ENCODE measurements at regions not wholly inside any gene's neighbourhood (a gene's known extent, or its start where the extent isn't known, plus 50 kb on each side); places are given as distances from the start of the nearest gene placed in this dataset.

DNA sequence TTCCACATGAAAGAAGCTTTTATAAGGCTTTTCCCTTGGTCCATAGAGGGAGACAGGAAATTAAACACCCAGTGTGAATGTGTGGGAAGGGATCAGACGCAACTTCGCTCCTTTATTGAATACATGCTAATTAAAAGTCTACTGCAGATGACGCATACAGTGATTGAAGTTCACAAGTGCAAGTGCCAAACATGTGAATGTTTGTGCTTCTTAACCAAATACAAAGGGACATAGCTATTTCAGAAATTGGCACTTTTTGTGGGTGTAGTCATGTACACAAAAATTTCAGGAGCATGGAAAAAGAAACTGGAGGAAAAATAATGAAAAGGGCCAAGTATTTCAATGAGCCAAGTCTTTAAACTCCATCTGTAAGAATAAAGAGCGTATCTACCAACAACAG, 283.7 kb downstream of the SKAP2 start:
- TF ChIP-seq, protein P1, sequence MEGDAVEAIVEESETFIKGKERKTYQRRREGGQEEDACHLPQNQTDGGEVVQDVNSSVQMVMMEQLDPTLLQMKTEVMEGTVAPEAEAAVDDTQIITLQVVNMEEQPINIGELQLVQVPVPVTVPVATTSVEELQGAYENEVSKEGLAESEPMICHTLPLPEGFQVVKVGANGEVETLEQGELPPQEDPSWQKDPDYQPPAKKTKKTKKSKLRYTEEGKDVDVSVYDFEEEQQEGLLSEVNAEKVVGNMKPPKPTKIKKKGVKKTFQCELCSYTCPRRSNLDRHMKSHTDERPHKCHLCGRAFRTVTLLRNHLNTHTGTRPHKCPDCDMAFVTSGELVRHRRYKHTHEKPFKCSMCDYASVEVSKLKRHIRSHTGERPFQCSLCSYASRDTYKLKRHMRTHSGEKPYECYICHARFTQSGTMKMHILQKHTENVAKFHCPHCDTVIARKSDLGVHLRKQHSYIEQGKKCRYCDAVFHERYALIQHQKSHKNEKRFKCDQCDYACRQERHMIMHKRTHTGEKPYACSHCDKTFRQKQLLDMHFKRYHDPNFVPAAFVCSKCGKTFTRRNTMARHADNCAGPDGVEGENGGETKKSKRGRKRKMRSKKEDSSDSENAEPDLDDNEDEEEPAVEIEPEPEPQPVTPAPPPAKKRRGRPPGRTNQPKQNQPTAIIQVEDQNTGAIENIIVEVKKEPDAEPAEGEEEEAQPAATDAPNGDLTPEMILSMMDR (IDR thresholded peaks at IDR 0.05), result no peak
- no peak for TF ChIP-seq EZH2 (IDR thresholded peaks at IDR 0.05)

Measured in neural progenitor cell (in vitro differentiated cells).